Fibroblast of mammary gland (primary cell): ENCODE measurements at regions not wholly inside any gene's neighbourhood (a gene's known extent, or its start where the extent isn't known, plus 50 kb on each side); places are given as distances from the start of the nearest gene placed in this dataset.
A peak's percentile ranks its signal among the peaks of the same experiment; 100 is the strongest.

ENCODE experiments used
- DNase-seq: peaks from one replicate; pipeline ENCODE4 v3.0.0-alpha.2; 2010; ENCODE audit warnings: low read depth
- H3K4me3 ChIP-seq: 2 replicates; pipeline ENCODE4 v1.5.1; 2011; ENCODE audit warnings: low read depth, mild to moderate bottlenecking, low read length, moderate library complexity; ENCODE audit not compliant: control insufficient read depth
- TF ChIP-seq, protein P1 (sequence below): conservative IDR thresholded peaks from 2 replicates; pipeline ENCODE4 v1.5.1; 2011; ENCODE audit warnings: low read depth, low read length, inconsistent platforms; ENCODE audit not compliant: control insufficient read depth, insufficient read depth

DNA sequence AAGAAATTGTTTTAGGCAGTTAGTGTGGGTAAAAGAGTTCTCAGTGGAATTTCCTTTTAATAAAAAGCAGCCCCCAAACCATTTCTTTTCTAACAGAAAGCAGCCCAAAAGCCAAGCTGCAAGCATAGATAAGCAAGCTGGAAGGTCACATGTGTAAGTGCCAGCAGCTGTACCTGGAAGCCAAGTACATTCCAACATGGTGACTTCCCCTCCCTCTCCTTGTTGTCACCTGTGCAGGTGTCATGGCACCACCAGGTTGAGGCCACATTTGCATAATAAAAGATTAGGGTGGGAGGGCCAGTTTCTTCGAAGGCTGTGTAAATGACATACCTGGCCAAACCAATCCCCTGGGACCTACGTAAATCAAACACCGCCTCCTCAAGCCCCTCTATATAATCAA is 240.3 kb upstream of the RAB4A start:
- DNase-seq = no peak
- no peak overlapping the region for H3K4me3 ChIP-seq
- TF ChIP-seq, protein P1, sequence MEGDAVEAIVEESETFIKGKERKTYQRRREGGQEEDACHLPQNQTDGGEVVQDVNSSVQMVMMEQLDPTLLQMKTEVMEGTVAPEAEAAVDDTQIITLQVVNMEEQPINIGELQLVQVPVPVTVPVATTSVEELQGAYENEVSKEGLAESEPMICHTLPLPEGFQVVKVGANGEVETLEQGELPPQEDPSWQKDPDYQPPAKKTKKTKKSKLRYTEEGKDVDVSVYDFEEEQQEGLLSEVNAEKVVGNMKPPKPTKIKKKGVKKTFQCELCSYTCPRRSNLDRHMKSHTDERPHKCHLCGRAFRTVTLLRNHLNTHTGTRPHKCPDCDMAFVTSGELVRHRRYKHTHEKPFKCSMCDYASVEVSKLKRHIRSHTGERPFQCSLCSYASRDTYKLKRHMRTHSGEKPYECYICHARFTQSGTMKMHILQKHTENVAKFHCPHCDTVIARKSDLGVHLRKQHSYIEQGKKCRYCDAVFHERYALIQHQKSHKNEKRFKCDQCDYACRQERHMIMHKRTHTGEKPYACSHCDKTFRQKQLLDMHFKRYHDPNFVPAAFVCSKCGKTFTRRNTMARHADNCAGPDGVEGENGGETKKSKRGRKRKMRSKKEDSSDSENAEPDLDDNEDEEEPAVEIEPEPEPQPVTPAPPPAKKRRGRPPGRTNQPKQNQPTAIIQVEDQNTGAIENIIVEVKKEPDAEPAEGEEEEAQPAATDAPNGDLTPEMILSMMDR = no peak

- TF ChIP-seq, protein P1 = no peak
- no peak for DNase-seq
- no peak overlapping the region for H3K4me3 ChIP-seq
These were observed 239.8 kb upstream of the RAB4A start for GRCh38 chr1:229031061-229031460.

- TF ChIP-seq, protein P1 = no peak
- no peak overlapping the region for H3K4me3 ChIP-seq
- no peak for DNase-seq
These were observed 239.2 kb upstream of the RAB4A start for GRCh38 chr1:229031481-229032341.

DNA sequence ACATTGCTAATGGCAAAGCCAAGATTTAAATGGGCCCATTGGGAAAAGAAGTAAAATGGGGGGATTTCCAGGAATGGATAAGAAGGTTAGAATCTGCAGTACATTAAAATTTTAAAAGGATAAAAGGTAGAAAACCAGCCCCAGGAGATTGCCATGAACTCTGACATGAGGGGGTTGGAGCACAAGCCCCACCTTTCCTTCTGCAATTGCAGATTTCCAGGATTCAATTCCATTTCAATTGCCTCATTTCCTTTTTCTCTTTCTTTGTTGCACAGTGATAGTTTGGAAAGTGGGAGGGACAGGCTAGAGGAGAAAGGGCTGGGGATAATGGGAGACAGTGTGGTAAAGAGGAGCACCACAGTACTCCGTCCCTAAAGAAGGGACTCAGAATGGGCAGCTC is 238.5 kb upstream of the RAB4A start:
- H3K4me3 ChIP-seq = no peak overlapping the region
- DNase-seq = peak; percentile 6
- TF ChIP-seq, protein P1 = no peak

- no peak for DNase-seq
- H3K4me3 ChIP-seq = no peak overlapping the region
- TF ChIP-seq, protein P1 = no peak
These were observed 237.4 kb upstream of the RAB4A start for GRCh38 chr1:229033480-229033879.

DNA sequence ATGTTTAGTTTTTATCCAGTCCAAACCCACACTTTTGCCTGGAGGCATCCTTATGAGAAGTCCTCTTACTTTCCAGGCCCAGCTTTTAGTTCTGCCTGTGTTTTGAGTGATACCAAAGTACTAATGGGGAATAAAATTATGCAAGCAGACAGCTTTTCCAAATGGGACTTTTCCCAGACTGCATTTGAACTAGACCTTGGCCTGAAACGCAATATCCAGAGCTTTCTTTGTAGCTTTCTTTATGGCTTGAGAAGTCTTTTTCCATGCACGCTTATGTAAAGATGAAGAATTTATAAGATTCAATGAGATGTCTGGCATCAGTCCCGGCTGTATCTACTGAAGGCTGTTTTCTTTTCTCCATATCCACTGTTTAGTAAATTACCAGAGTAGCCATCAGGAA is 236.6 kb upstream of the RAB4A start:
- DNase-seq = no peak
- no peak overlapping the region for H3K4me3 ChIP-seq
- TF ChIP-seq, protein P1 = no peak
